ENCODE measurements at regions not wholly inside any gene's neighbourhood (a gene's known extent, or its start where the extent isn't known, plus 50 kb on each side); places are given as distances from the start of the nearest gene placed in this dataset.

DNA sequence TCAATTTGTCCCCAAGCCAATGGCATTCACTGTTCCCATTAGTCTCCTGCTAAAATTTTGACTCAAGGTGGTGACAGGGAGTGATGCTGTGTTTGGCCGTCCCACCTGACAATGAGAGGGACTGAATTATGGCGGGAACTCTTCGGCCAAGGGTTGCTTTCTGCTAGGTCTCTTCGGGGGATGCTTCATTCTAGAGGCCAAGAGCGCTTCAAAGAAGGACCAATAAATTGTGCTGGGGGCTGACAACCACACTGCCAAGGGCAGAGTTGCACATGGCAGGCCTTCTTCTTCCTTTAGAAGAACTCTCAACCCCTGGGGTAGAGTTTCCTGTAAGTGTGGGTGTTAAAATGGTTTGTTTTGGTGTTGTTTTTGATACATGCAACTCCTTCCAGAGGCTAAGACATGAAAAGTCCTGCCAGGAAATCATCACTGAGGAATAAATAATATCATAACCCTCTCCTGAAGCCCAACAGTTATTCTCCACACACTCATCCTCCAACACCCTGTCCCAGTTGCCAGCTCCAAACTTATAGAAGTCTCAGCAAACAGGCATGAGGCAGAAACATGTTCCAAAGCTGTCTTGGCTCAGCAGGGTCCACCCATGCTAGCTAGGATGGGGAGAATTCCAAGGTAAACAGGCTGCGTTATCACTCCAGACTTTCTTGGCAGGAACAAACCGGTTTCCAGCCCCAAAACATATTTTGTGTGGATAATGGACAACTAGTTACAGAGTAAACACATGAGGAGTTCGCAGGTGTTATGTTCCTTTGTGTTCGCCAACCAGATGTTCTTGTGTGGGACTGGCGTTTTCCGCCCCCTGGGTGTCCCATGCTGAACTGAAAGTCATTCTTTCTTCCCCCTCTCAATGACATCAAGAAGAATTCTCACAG, 396.7 kb upstream of the RGMA start:
- H3K4me3 ChIP-seq (ENCODE audit: low read depth, low read length), result no peak overlapping the region
- no peak for DNase-seq (ENCODE audit: low read depth, low spot score)
- TF ChIP-seq, protein P1, sequence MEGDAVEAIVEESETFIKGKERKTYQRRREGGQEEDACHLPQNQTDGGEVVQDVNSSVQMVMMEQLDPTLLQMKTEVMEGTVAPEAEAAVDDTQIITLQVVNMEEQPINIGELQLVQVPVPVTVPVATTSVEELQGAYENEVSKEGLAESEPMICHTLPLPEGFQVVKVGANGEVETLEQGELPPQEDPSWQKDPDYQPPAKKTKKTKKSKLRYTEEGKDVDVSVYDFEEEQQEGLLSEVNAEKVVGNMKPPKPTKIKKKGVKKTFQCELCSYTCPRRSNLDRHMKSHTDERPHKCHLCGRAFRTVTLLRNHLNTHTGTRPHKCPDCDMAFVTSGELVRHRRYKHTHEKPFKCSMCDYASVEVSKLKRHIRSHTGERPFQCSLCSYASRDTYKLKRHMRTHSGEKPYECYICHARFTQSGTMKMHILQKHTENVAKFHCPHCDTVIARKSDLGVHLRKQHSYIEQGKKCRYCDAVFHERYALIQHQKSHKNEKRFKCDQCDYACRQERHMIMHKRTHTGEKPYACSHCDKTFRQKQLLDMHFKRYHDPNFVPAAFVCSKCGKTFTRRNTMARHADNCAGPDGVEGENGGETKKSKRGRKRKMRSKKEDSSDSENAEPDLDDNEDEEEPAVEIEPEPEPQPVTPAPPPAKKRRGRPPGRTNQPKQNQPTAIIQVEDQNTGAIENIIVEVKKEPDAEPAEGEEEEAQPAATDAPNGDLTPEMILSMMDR (IDR thresholded peaks at IDR 0.05; ENCODE audit: low read depth, low read length), result no peak
- in situ Hi-C loops (cut with HindIII; ENCODE audit: low sequenced_read_pairs), result no loop called here

DNA sequence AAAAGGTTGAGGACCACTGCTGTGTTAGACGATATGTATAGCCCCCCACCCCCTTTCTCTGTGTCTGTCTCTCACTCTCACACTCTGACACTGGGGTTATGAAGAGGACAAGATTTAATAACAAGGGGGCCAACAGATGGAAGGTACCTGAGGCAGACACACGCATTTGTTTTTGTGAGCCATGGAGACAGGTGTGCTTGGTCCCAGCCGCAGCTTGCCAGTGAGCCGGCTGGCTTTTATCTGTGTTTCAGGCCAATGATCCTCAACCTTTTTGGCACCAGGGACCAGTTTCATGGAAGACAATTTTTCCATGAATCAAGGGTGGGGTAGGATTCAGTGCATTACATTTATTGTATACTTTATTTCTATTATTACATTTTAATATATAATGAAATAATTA, 394.9 kb upstream of the RGMA start:
- no peak overlapping the region for H3K4me3 ChIP-seq (ENCODE audit: low read depth, low read length)
- in situ Hi-C loops (cut with HindIII; ENCODE audit: low sequenced_read_pairs), result no loop called here
- TF ChIP-seq, protein P1 (IDR thresholded peaks at IDR 0.05; ENCODE audit: low read depth, low read length), result no peak
- DNase-seq (ENCODE audit: low read depth, low spot score), result no peak

DNA sequence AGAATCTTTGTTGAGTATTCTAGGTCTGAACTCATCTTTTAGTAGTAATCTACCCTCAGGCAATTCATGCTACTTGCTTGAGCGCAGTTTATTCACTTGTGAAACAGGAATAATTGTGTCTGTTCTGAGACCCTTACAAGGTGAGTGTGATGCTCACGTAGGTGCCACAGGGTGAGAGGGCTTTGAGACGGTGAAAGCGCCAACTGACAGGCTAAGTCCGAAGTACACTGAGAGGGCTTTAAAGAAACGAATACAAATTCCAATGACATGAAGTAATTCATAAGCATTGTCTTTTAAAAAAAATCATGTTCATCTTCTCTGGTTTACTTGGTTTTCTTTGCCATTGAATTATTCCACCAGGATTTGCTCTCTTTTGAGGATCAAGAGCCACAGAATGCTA, 393.7 kb upstream of the RGMA start:
- no peak for DNase-seq (ENCODE audit: low read depth, low spot score)
- in situ Hi-C loops (cut with HindIII; ENCODE audit: low sequenced_read_pairs), result no loop called here
- TF ChIP-seq, protein P1 (IDR thresholded peaks at IDR 0.05; ENCODE audit: low read depth, low read length), result no peak
- H3K4me3 ChIP-seq (ENCODE audit: low read depth, low read length), result no peak overlapping the region

DNA sequence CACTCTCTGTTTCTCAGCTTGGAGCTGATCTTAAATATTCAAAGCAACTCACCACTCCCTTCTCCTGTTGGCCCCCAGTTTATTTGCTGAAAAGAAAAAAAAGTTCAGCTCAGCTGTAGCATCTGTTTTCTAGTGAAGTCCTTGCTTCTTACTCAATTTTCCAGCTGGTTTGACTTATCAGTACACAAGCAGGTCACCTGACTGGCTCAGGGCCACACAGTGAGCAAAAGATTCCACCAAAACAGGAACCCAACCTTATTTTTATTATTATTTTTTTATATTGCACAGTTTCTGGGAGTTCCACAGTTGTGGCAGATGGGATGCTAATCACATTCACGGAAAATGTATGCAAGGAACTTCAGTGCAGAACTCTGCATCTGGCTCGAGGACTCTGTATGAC, 390.7 kb upstream of the RGMA start:
- in situ Hi-C loops (cut with HindIII; ENCODE audit: low sequenced_read_pairs), result no loop called here
- no peak for DNase-seq (ENCODE audit: low read depth, low spot score)
- TF ChIP-seq, protein P1 (IDR thresholded peaks at IDR 0.05; ENCODE audit: low read depth, low read length), result no peak
- H3K4me3 ChIP-seq (ENCODE audit: low read depth, low read length), result no peak overlapping the region

DNA sequence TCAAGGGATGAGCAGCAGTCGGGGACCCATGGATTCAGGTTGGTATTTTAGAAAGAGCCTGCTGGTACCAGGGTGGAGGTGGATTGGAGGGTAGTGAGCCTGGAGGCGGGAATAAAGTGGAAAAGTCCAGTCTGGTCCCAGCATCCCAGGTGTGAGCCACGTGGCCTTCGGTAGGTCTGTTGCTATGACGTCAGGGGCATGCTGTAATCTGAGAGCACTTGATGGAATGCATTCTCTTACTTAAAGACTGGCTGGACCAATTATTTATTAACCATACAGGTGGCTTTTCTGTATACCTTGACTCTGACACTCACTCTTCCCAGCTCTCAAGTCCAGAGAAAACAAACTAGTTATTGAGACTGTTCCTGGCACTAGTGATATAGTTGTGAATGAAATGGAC, 389.9 kb upstream of the RGMA start:
- in situ Hi-C loops (cut with HindIII; ENCODE audit: low sequenced_read_pairs), result no loop called here
- no peak overlapping the region for H3K4me3 ChIP-seq (ENCODE audit: low read depth, low read length)
- no peak for DNase-seq (ENCODE audit: low read depth, low spot score)
- TF ChIP-seq, protein P1 (IDR thresholded peaks at IDR 0.05; ENCODE audit: low read depth, low read length), result no peak

DNA sequence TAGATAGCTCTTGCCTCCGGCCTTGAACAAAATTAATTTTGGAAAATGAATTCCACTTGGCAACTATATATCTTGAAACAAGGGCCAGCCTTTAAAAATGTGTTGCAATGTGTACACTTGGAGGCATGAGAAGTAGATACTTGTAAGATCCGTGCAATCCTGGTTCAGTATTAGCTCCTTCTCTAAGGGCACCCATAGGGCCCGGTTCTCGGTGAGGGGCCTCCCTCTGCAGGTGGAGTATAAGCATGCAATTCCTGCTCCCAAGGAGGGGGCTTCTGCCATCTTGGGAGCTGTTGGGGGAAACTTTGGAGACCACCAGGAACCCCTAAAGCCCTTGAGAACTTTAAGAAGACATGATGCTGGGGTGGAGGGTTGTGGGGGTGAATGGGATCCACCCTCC, 388.7 kb upstream of the RGMA start:
- in situ Hi-C loops (cut with HindIII; ENCODE audit: low sequenced_read_pairs), result no loop called here
- no peak for DNase-seq (ENCODE audit: low read depth, low spot score)
- TF ChIP-seq, protein P1 (IDR thresholded peaks at IDR 0.05; ENCODE audit: low read depth, low read length), result no peak
- no peak overlapping the region for H3K4me3 ChIP-seq (ENCODE audit: low read depth, low read length)
